WTC11 (cell line): ENCODE measurements at regions not wholly inside any gene's neighbourhood (a gene's known extent, or its start where the extent isn't known, plus 50 kb on each side); places are given as distances from the start of the nearest gene placed in this dataset.

Source experiments
- ATAC-seq: fragments of 200-7000 bp; cut with Tn5 transposase; 2 replicates; pipeline ENCODE4 v1.10.0; 2021; ENCODE audit warnings: mild to moderate bottlenecking, moderate library complexity
- CTCF ChIA-PET: fragments of 300-600 bp; sonication (Branson Sonifier 250); formaldehyde crosslinking; loops from one replicate; lab custom pipeline; 2021; ENCODE audit warnings: antibody characterized with exemption; lab: Charles Lee
- POLR2A ChIA-PET: fragments of 350-600 bp; sonication (Branson Sonifier 250); formaldehyde crosslinking; loops from one replicate; lab custom pipeline; 2021; ENCODE audit warnings: antibody characterized with exemption; lab: Charles Lee
- DNase-seq: peaks from one replicate; pipeline ENCODE4 v3.0.0; 2021; ENCODE audit warnings: low spot score
- H3K27ac Mint-ChIP-seq: 2 replicates; pipeline ENCODE4 v1.8.0; 2021; ENCODE audit warnings: mixed read lengths
- H3K27me3 Mint-ChIP-seq: 2 replicates; pipeline ENCODE4 v1.8.0; 2021; ENCODE audit warnings: low read depth, mild to moderate bottlenecking, moderate library complexity, mixed read lengths
- H3K36me3 Mint-ChIP-seq: 2 replicates; pipeline ENCODE4 v1.8.0; 2021; ENCODE audit warnings: mixed read lengths
- H3K4me1 Mint-ChIP-seq: 2 replicates; pipeline ENCODE4 v1.8.0; 2022; ENCODE audit warnings: mixed read lengths
- H3K4me3 Mint-ChIP-seq: 2 replicates; pipeline ENCODE4 v1.8.0; 2021; ENCODE audit warnings: mild to moderate bottlenecking, moderate library complexity, mixed read lengths
- H3K9me3 Mint-ChIP-seq: 2 replicates; pipeline ENCODE4 v1.8.0; 2021; ENCODE audit warnings: mixed read lengths
- ELF4 ChIP-seq: sonication (generic); formaldehyde crosslinking; IDR thresholded peaks from 2 replicates; pipeline ENCODE4 v1.8.1; 2022; ENCODE audit warnings: low read depth, mild to moderate bottlenecking, moderate library complexity, missing genetic modification reagents
- EMX1 ChIP-seq: fragments of 250-450 bp; sonication (Bioruptor Pico); IDR thresholded peaks from 2 replicates; pipeline ENCODE4 v1.8.0; 2021; ENCODE audit warnings: mild to moderate bottlenecking
- ESRRA ChIP-seq: sonication (generic); formaldehyde crosslinking; IDR thresholded peaks from 2 replicates; pipeline ENCODE4 v1.8.1; 2022; ENCODE audit warnings: mild to moderate bottlenecking, missing genetic modification reagents, borderline replicate concordance
- FOXP1 ChIP-seq: sonication (generic); formaldehyde crosslinking; IDR thresholded peaks from 2 replicates; pipeline ENCODE4 v1.8.0; 2022; ENCODE audit warnings: missing genetic modification reagents, mild to moderate bottlenecking, moderate library complexity, borderline replicate concordance
- HMGA2 ChIP-seq: fragments of 250-450 bp; sonication (Bioruptor Pico); IDR thresholded peaks from 2 replicates; pipeline ENCODE4 v1.4.0; 2021; ENCODE audit warnings: mild to moderate bottlenecking, moderate library complexity
- IRF2 ChIP-seq: sonication (generic); formaldehyde crosslinking; IDR thresholded peaks from 2 replicates; pipeline ENCODE4 v1.8.0; 2022; ENCODE audit warnings: low read depth, missing genetic modification reagents, borderline replicate concordance
- JUN ChIP-seq: sonication (generic); formaldehyde crosslinking; IDR thresholded peaks from 2 replicates; pipeline ENCODE4 v1.8.0; 2023; ENCODE audit warnings: mild to moderate bottlenecking, missing genetic modification reagents
- KAT7 ChIP-seq: sonication (generic); formaldehyde crosslinking; IDR thresholded peaks from 2 replicates; pipeline ENCODE4 v1.8.1; 2023; ENCODE audit warnings: missing genetic modification reagents, mild to moderate bottlenecking, borderline replicate concordance
- NFYB ChIP-seq: sonication (generic); formaldehyde crosslinking; conservative IDR thresholded peaks from 2 replicates; pipeline ENCODE4 v1.8.0; 2022; ENCODE audit warnings: low read depth, missing genetic modification reagents
- RORB ChIP-seq: fragments of 250-450 bp; sonication (Bioruptor Pico); IDR thresholded peaks from 2 replicates; pipeline ENCODE4 v1.9.0; 2021; ENCODE audit warnings: mild to moderate bottlenecking
- ZNF138 ChIP-seq: sonication (generic); formaldehyde crosslinking; conservative IDR thresholded peaks from 2 replicates; pipeline ENCODE4 v1.8.1; 2022; ENCODE audit warnings: mild to moderate bottlenecking, moderate library complexity, missing genetic modification reagents
- ZNF416 ChIP-seq: fragments of 250-450 bp; sonication (Bioruptor Pico); IDR thresholded peaks from 2 replicates; pipeline ENCODE4 v1.9.0; 2021; ENCODE audit warnings: mild to moderate bottlenecking, inconsistent platforms
- TF ChIP-seq, protein P1 (sequence below): sonication (generic); formaldehyde crosslinking; conservative IDR thresholded peaks from 2 replicates; pipeline ENCODE4 v1.8.1; 2022; ENCODE audit warnings: mild to moderate bottlenecking, missing genetic modification reagents
- TF ChIP-seq, protein P2 (sequence below): sonication (generic); formaldehyde crosslinking; IDR thresholded peaks from 2 replicates; pipeline ENCODE4 v1.8.1; 2023; ENCODE audit warnings: mild to moderate bottlenecking, moderate library complexity, missing genetic modification reagents
- TF ChIP-seq, protein P3 (sequence below): sonication (generic); formaldehyde crosslinking; IDR thresholded peaks from 2 replicates; pipeline ENCODE4 v1.8.0; 2022; ENCODE audit warnings: mild to moderate bottlenecking, missing genetic modification reagents
- TF ChIP-seq, protein P4 (sequence below): fragments of 200-600 bp; IDR thresholded peaks from 2 replicates; pipeline ENCODE4 v1.8.0; 2022; ENCODE audit warnings: antibody characterized with exemption
- TF ChIP-seq, protein P5 (sequence below): fragments of 250-450 bp; sonication (Bioruptor Pico); IDR thresholded peaks from 2 replicates; pipeline ENCODE4 v1.9.0; 2021; ENCODE audit warnings: mild to moderate bottlenecking

DNA sequence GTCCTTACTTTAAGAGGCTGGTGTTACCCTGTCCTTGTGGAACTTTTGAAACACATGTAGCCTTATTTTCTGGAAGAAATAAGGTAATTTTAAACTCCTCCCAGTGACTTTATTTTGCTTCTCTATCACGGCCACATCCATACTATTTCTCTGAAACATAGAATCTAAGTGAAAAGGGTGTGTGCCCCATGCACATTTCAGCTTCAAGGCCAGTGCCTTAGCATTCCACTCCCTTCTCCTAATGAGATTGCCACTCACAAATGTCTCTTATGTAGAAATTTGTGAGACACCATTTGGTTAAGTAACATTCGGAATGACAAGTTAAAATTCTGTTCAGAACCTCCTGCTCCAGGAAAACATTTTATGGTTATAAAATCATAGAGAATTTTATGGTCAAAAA, 562.7 kb downstream of the TUSC7 start:
- POLR2A ChIA-PET = no interaction called here
- Mint-ChIP-seq H3K4me1 (no peaks in the 10 kb centered on the region), H3K27ac (no peak overlapping the region), H3K27me3 (no peaks in the 10 kb centered on the region), H3K4me3 (no peak overlapping the region), H3K36me3 (no peaks in the 10 kb centered on the region), H3K9me3 (no peaks in the 10 kb centered on the region)
- ATAC-seq (no peak), DNase-seq (no peak)
- TF ChIP-seq, protein P1, sequence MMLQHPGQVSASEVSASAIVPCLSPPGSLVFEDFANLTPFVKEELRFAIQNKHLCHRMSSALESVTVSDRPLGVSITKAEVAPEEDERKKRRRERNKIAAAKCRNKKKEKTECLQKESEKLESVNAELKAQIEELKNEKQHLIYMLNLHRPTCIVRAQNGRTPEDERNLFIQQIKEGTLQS (CRISPR knock-in tag) = no peak
- TF ChIP-seq RORB (CRISPR knock-in tag) (no peak), EMX1 (CRISPR knock-in tag) (no peak), FOXP1 (no peak), KAT7 (CRISPR knock-in tag) (no peak), ESRRA (no peak), HMGA2 (CRISPR knock-in tag) (no peak), IRF2 (no peak)
- TF ChIP-seq, protein P2, sequence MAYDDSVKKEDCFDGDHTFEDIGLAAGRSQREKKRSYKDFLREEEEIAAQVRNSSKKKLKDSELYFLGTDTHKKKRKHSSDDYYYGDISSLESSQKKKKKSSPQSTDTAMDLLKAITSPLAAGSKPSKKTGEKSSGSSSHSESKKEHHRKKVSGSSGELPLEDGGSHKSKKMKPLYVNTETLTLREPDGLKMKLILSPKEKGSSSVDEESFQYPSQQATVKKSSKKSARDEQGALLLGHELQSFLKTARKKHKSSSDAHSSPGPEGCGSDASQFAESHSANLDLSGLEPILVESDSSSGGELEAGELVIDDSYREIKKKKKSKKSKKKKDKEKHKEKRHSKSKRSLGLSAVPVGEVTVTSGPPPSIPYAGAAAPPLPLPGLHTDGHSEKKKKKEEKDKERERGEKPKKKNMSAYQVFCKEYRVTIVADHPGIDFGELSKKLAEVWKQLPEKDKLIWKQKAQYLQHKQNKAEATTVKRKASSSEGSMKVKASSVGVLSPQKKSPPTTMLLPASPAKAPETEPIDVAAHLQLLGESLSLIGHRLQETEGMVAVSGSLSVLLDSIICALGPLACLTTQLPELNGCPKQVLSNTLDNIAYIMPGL = no peak
- TF ChIP-seq, all 79 proteins: peak for 0
- CTCF ChIA-PET = no interaction called here

DNA sequence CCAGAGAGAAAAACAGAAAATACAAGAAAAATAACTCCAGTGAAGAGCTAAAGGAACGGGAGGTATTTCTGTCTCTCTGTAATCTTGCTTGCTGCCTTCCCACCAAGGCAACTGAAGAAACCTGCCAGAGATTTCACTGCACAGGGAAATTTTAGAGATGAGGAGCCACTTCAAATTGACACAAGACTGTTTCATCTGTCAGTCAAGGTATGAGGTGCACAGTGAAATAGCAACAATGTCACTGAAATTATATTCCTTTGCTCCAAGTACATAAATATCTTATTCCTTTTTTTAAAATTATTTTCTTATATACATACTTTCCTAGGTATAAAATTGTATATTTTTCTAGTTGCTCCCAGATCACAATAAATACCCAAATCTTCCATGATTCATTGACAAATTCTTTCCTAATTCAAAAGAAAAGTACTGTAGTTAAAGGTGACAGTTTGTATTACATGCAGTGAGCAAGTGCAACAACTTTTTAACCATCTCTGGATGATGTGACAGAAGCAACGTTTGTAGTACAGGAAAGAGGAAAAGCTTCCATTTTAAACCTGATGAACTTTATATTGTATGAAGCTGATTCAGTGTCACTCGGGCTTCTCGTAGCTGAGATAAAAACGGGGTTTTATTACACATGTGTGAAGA, 563.4 kb downstream of the TUSC7 start:
- ChIA-PET POLR2A (no interaction called here), CTCF (no interaction called here)
- no peak for DNase-seq
- no peak for ATAC-seq
- TF ChIP-seq ZNF138 = no peak
- H3K9me3 Mint-ChIP-seq = no peaks in the 10 kb centered on the region
- H3K27me3 Mint-ChIP-seq = no peaks in the 10 kb centered on the region
- no peak overlapping the region for H3K27ac Mint-ChIP-seq
- H3K4me3 Mint-ChIP-seq = no peak overlapping the region
- H3K4me1 Mint-ChIP-seq = peaks cover 3% of the 10 kb centered on the region
- H3K36me3 Mint-ChIP-seq = no peaks in the 10 kb centered on the region

DNA sequence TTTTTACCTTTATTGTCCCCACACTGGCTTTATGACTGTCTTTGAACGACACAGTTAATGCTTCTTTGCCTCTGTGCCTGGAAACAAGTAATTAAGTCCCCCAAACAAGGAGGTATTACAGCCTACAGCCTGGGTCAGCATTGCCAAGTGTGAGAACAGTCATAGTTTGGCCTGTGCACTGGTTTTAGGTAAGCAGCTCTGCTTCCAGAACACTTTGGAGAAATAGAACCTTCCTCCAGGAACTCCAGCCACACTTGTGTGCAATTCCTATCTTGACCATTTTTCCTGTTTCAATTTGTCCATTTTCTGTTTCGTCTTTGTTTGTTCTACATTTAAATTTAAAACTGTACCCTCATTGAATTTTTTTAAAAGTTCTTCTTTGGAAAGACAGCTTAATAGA, 568.2 kb downstream of the TUSC7 start:
- Mint-ChIP-seq H3K9me3 (no peaks in the 10 kb centered on the region), H3K36me3 (no peaks in the 10 kb centered on the region), H3K27ac (no peak overlapping the region), H3K4me1 (peaks cover 12% of the 10 kb centered on the region), H3K27me3 (no peaks in the 10 kb centered on the region), H3K4me3 (no peak overlapping the region)
- CTCF ChIA-PET = interaction anchor here (0.6 to 1.6 kb wide), 4 partner anchors 29 to 507 kb away, joined by 3 to 4 read pairs (median 3); no protein-coding TSS in a partner anchor
- POLR2A ChIA-PET = no interaction called here
- DNase-seq = no peak
- no peak for ATAC-seq
- no peak for TF ChIP-seq JUN (CRISPR knock-in tag)

DNA sequence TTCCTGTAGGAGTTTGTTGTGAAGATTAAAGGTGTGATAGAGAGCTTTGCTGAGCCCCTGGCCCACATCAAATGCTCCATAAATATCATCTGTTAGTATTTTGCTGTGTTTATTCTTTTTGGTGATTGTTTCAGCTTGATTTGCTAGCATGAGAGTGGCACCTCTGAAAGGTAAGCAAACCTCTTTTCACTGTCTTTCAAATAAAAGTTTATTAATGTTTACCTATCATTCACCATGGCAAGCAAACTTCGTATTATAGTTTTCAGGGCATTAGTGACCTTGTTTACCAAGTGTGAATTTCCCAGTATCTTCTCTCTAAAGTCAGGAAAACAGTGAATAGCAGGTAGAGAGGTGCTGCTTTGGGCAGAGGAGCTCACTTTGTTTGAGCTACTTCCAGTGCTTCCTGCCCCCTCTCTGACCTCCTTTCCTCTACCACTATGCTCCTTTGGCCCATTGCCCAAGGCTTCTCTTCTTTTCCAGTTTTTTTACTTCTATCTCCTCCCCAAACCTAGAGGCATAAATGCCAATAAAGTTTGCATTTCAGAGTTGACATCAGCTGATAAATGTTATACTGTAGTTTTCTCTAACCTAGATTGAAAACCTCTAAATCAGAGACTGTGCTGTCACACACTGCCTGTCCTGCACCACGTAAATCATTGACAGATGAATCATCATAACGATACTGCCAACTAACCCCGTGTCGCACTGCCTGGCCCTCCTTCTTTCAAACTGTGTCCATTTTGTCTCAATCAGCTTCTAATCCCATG, 569.0 kb downstream of the TUSC7 start:
- Mint-ChIP-seq H3K4me3 (no peak overlapping the region), H3K36me3 (no peaks in the 10 kb centered on the region), H3K27me3 (no peaks in the 10 kb centered on the region), H3K9me3 (no peaks in the 10 kb centered on the region), H3K4me1 (peaks cover 12% of the 10 kb centered on the region), H3K27ac (peak overlapping the region; percentile 30; the same call in 1 of the 2 replicates)
- DNase-seq (no peak), ATAC-seq (no peak; the same call in 1 of the 2 replicates)
- CTCF ChIA-PET = interaction anchor here (0.7 to 1.6 kb wide), 5 partner anchors 13 to 508 kb away, joined by 3 to 4 read pairs (median 4); no protein-coding TSS in a partner anchor
- POLR2A ChIA-PET = no interaction called here
- TF ChIP-seq FOXP1 = no peak
- no peak for TF ChIP-seq NFYB (CRISPR knock-in tag)

DNA sequence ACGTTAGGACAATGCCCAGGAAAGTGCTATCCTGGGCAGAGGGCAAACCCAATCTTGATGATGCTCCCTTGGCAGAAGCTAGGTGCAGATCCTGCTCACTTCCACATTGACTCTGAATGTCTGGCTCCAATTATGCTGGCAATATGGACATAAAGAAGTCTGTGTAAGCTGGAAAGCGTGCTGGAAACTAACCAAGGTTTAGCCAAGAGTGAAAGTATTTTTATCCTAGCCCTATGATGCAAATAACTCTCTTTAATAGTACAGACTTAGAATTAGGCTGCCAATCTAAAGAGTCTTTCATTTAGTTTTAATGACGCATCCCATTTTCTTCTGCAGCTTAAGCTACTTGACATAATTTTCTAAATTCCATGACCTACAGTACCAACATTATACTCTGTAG, 571.8 kb downstream of the TUSC7 start:
- peaks cover 12% of the 10 kb centered on the region for H3K4me1 Mint-ChIP-seq
- TF ChIP-seq, protein P3, sequence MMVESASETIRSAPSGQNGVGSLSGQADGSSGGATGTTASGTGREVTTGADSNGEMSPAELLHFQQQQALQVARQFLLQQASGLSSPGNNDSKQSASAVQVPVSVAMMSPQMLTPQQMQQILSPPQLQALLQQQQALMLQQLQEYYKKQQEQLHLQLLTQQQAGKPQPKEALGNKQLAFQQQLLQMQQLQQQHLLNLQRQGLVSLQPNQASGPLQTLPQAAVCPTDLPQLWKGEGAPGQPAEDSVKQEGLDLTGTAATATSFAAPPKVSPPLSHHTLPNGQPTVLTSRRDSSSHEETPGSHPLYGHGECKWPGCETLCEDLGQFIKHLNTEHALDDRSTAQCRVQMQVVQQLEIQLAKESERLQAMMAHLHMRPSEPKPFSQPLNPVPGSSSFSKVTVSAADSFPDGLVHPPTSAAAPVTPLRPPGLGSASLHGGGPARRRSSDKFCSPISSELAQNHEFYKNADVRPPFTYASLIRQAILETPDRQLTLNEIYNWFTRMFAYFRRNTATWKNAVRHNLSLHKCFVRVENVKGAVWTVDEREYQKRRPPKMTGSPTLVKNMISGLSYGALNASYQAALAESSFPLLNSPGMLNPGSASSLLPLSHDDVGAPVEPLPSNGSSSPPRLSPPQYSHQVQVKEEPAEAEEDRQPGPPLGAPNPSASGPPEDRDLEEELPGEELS (CRISPR knock-in tag) = no peak
- TF ChIP-seq, protein P4, sequence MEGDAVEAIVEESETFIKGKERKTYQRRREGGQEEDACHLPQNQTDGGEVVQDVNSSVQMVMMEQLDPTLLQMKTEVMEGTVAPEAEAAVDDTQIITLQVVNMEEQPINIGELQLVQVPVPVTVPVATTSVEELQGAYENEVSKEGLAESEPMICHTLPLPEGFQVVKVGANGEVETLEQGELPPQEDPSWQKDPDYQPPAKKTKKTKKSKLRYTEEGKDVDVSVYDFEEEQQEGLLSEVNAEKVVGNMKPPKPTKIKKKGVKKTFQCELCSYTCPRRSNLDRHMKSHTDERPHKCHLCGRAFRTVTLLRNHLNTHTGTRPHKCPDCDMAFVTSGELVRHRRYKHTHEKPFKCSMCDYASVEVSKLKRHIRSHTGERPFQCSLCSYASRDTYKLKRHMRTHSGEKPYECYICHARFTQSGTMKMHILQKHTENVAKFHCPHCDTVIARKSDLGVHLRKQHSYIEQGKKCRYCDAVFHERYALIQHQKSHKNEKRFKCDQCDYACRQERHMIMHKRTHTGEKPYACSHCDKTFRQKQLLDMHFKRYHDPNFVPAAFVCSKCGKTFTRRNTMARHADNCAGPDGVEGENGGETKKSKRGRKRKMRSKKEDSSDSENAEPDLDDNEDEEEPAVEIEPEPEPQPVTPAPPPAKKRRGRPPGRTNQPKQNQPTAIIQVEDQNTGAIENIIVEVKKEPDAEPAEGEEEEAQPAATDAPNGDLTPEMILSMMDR = no peak
- TF ChIP-seq, protein P5, sequence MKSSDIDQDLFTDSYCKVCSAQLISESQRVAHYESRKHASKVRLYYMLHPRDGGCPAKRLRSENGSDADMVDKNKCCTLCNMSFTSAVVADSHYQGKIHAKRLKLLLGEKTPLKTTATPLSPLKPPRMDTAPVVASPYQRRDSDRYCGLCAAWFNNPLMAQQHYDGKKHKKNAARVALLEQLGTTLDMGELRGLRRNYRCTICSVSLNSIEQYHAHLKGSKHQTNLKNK (CRISPR knock-in tag) = no peak
- no peak for TF ChIP-seq FOXP1
- no peak for TF ChIP-seq KAT7 (CRISPR knock-in tag)
- TF ChIP-seq ZNF416 (CRISPR knock-in tag) = no peak
- no peak for TF ChIP-seq ELF4 (CRISPR knock-in tag)

More for the DNA sequence above, 571.8 kb downstream of the TUSC7 start:
- ATAC-seq = no peak
- POLR2A ChIA-PET = no interaction called here
- Mint-ChIP-seq H3K27ac (no peak overlapping the region), H3K27me3 (no peaks in the 10 kb centered on the region), H3K4me3 (no peak overlapping the region), H3K36me3 (no peaks in the 10 kb centered on the region), H3K9me3 (no peaks in the 10 kb centered on the region)
- DNase-seq = no peak
- CTCF ChIA-PET = no interaction called here
